H9 (cell line): ENCODE measurements at regions not wholly inside any gene's neighbourhood (a gene's known extent, or its start where the extent isn't known, plus 50 kb on each side); places are given as distances from the start of the nearest gene placed in this dataset.

Source experiments
- DNase-seq: peaks from one replicate; pipeline ENCODE4 v3.0.0-alpha.2; 2017
- H2AFZ ChIP-seq: one replicate; pipeline ENCODE4 v1.6.1; 2013; ENCODE audit warnings: mild to moderate bottlenecking, low read length, control low read depth, moderate library complexity
- H2AK5ac ChIP-seq: 2 replicates; pipeline ENCODE4 v1.6.1; 2013; ENCODE audit warnings: low read length, control low read depth, mixed read lengths; ENCODE audit not compliant: insufficient read length
- H2BK120ac ChIP-seq: one replicate; pipeline ENCODE4 v1.6.1; 2013; ENCODE audit warnings: low read depth, mild to moderate bottlenecking, low read length, control low read depth, inconsistent platforms; ENCODE audit not compliant: poor library complexity, severe bottlenecking
- H2BK12ac ChIP-seq: 2 replicates; pipeline ENCODE4 v1.6.1; 2013; ENCODE audit warnings: low read length, control low read depth, mixed read lengths, low read depth; ENCODE audit not compliant: insufficient read length
- H2BK15ac ChIP-seq: 2 replicates; pipeline ENCODE4 v1.6.1; 2013; ENCODE audit warnings: low read depth, low read length, control low read depth
- H2BK20ac ChIP-seq: one replicate; pipeline ENCODE4 v1.6.1; 2013; ENCODE audit warnings: low read depth, mild to moderate bottlenecking, low read length, control low read depth, inconsistent platforms; ENCODE audit not compliant: poor library complexity, severe bottlenecking
- H2BK5ac ChIP-seq: 2 replicates; pipeline ENCODE4 v1.6.1; 2013; ENCODE audit warnings: low read length, control low read depth, mixed read lengths; ENCODE audit not compliant: insufficient read length
- H3K14ac ChIP-seq: 2 replicates; pipeline ENCODE4 v1.6.1; 2013; ENCODE audit warnings: low read length, control low read depth; ENCODE audit not compliant: insufficient read depth
- H3K18ac ChIP-seq: 2 replicates; pipeline ENCODE4 v1.6.1; 2013; ENCODE audit warnings: low read depth, mild to moderate bottlenecking, mixed read lengths, low read length, control low read depth; ENCODE audit not compliant: insufficient read length
- H3K23ac ChIP-seq: 2 replicates; pipeline ENCODE4 v1.6.1; 2013; ENCODE audit warnings: low read length, control low read depth, mixed read lengths, low read depth; ENCODE audit not compliant: insufficient read length
- H3K23me2 ChIP-seq: 2 replicates; pipeline ENCODE4 v1.6.1; 2013; ENCODE audit warnings: low read depth, mild to moderate bottlenecking, mixed read lengths, low read length, control low read depth; ENCODE audit not compliant: insufficient read length, poor library complexity, severe bottlenecking
- H3K27ac ChIP-seq: 2 replicates; pipeline ENCODE4 v1.5.1; 2013; ENCODE audit warnings: low read length, control low read depth, mixed read lengths, low read depth; ENCODE audit not compliant: insufficient read length
- H3K27me3 ChIP-seq: 2 replicates; pipeline ENCODE4 v1.6.1; 2013; ENCODE audit warnings: low read length, control low read depth, inconsistent platforms; ENCODE audit not compliant: insufficient read depth
- H3K4ac ChIP-seq: 2 replicates; pipeline ENCODE4 v1.6.1; 2013; ENCODE audit warnings: low read depth, mild to moderate bottlenecking, control low read depth, inconsistent platforms, low read length, moderate library complexity
- H3K4me1 ChIP-seq: 2 replicates; pipeline ENCODE4 v1.6.1; 2013; ENCODE audit warnings: low read length, control low read depth, inconsistent platforms; ENCODE audit not compliant: insufficient read depth
- H3K4me2 ChIP-seq: 2 replicates; pipeline ENCODE4 v1.6.1; 2013; ENCODE audit warnings: low read length, control low read depth, mixed read lengths; ENCODE audit not compliant: insufficient read length, insufficient read depth
- H3K56ac ChIP-seq: 2 replicates; pipeline ENCODE4 v1.6.1; 2013; ENCODE audit warnings: low read depth, mild to moderate bottlenecking, mixed read lengths, low read length, control low read depth; ENCODE audit not compliant: insufficient read length
- H3K79me1 ChIP-seq: 2 replicates; pipeline ENCODE4 v1.6.1; 2013; ENCODE audit warnings: low read depth, mild to moderate bottlenecking, moderate library complexity, low read length, control low read depth, inconsistent platforms; ENCODE audit not compliant: insufficient read depth, poor library complexity, severe bottlenecking
- H3K79me2 ChIP-seq: 2 replicates; pipeline ENCODE4 v1.6.1; 2013; ENCODE audit warnings: low read length, control low read depth, inconsistent platforms; ENCODE audit not compliant: insufficient read depth
- H3K9ac ChIP-seq: 2 replicates; pipeline ENCODE4 v1.6.1; 2013; ENCODE audit warnings: low read length, control low read depth, mixed read lengths; ENCODE audit not compliant: insufficient read length; ENCODE audit errors: extremely low read depth
- H3K9me3 ChIP-seq: one replicate; pipeline ENCODE4 v1.6.1; 2013; ENCODE audit warnings: low read depth, low read length, inconsistent platforms; ENCODE audit not compliant: control insufficient read depth
- H3T11ph ChIP-seq: one replicate; pipeline ENCODE4 v1.6.1; 2013; ENCODE audit warnings: mild to moderate bottlenecking, low read length, control low read depth, inconsistent platforms
- H4K20me1 ChIP-seq: one replicate; pipeline ENCODE4 v1.6.1; 2013; ENCODE audit not compliant: control insufficient read depth, insufficient read length, insufficient read depth
- H4K5ac ChIP-seq: 2 replicates; pipeline ENCODE4 v1.6.1; 2013; ENCODE audit warnings: low read depth, mild to moderate bottlenecking, mixed read lengths, low read length, control low read depth; ENCODE audit not compliant: insufficient read length
- H4K8ac ChIP-seq: replicated peaks from 2 replicates; pipeline ENCODE4 v1.6.1; 2013; ENCODE audit warnings: low read length, control low read depth, mixed read lengths, low read depth; ENCODE audit not compliant: insufficient read length
- H4K91ac ChIP-seq: 2 replicates; pipeline ENCODE4 v1.6.1; 2013; ENCODE audit warnings: low read depth, mild to moderate bottlenecking, moderate library complexity, mixed read lengths, low read length, control low read depth; ENCODE audit not compliant: insufficient read length
- H3K27ac Mint-ChIP-seq, 3 experiments: 2 replicates in 2 of 3; 3 replicates in 1 of 3; pipeline ENCODE4 v1.8.0; 2020 to 2021; ENCODE audit warnings: mixed read lengths in 3 of 3, mild to moderate bottlenecking in 1 of 3, moderate library complexity in 1 of 3
- H3K27me3 Mint-ChIP-seq: 2 replicates; pipeline ENCODE4 v1.8.0; 2021; ENCODE audit warnings: low read depth, mild to moderate bottlenecking, moderate library complexity, mixed read lengths
- H3K36me3 Mint-ChIP-seq, 3 experiments: 2 replicates in 2 of 3; 3 replicates in 1 of 3; pipeline ENCODE4 v1.8.0; 2020 to 2021; ENCODE audit warnings: low read depth in 3 of 3, mixed read lengths in 3 of 3; ENCODE audit not compliant: insufficient read depth in 1 of 3
- H3K4me1 Mint-ChIP-seq, 2 experiments: 2 replicates each; pipeline ENCODE4 v1.8.0; 2020; ENCODE audit warnings: mixed read lengths in 2 of 2
- H3K4me3 Mint-ChIP-seq, 2 experiments: 2 replicates in 1 of 2; 3 replicates in 1 of 2; pipeline ENCODE4 v1.8.0; 2020 to 2021; ENCODE audit warnings: mild to moderate bottlenecking in 2 of 2, mixed read lengths in 2 of 2, moderate library complexity in 1 of 2
- H3K9me3 Mint-ChIP-seq, 2 experiments: 2 replicates in 1 of 2; 3 replicates in 1 of 2; pipeline ENCODE4 v1.8.0; 2020; ENCODE audit warnings: mild to moderate bottlenecking in 2 of 2, mixed read lengths in 2 of 2, moderate library complexity in 1 of 2
- CTCF ChIP-seq: fragments of 200-600 bp; sonication (generic); conservative IDR thresholded peaks from 3 replicates; pipeline ENCODE4 v1.8.0; 2021; ENCODE audit warnings: antibody characterized with exemption, mild to moderate bottlenecking
- WGBS: extraction: QIAGEN DNeasy Blood & Tissue Kit; methylation state at CpG from one replicate; pipeline ENCODE4 v1.1.7; 2013; ENCODE audit warnings: missing lambda C conversion rate, low lambda C conversion rate, mixed read lengths; ENCODE audit not compliant: insufficient read length; ENCODE audit errors: extremely low coverage; 5-methylcytosine and 5-hydroxymethylcytosine counted together

DNA sequence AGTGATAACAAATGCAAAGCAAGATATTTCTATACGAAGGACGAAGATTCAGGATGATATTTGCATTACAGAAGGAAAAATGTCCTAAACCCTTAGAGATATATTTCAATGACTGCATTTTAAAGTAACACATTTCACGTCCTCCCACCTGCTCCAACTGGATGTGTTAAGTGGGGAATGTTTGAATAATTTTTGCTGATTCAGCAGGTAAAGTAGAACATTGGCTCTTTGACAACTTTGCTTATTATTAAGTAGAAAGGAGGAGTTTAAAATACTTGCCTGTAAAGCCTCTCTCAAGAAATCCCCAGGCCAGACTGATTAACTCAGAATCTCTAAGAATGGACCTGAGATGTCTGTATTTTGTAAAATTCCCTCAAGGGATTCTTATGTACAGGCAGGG is 1165.2 kb upstream of the PRKX start:
- no CpG with 5 or more reads among the region's 3 CpGs for WGBS
- Histone ChIP-seq H3K14ac (no peak overlapping the region), H3T11ph (no peak overlapping the region), H3K27me3 (no peaks in the 10 kb centered on the region), H2AFZ (no peak overlapping the region), H3K79me1 (no peaks in the 10 kb centered on the region), H3K9me3 (no peaks in the 10 kb centered on the region), H2BK5ac (no peak overlapping the region), H4K5ac (no peak overlapping the region), H3K4ac (no peak overlapping the region), H3K27ac (no peak overlapping the region), H3K23me2 (no peaks in the 10 kb centered on the region), H3K9ac (no peak overlapping the region), H4K8ac (no peak overlapping the region), H3K18ac (no peak overlapping the region), H2BK20ac (no peak overlapping the region), H3K79me2 (no peaks in the 10 kb centered on the region), H2AK5ac (no peak overlapping the region), H3K4me1 (no peaks in the 10 kb centered on the region), H2BK12ac (no peak overlapping the region), H3K23ac (no peak overlapping the region), H3K4me2 (no peak overlapping the region), H4K20me1 (no peaks in the 10 kb centered on the region), H2BK15ac (no peak overlapping the region), H2BK120ac (no peak overlapping the region), H4K91ac (no peak overlapping the region), H3K56ac (no peak overlapping the region)
- Mint-ChIP-seq H3K4me3 (no peak overlapping the region), H3K9me3 (peaks cover 3 to 9% of the 10 kb centered on the region in 2 experiments; a peak in 4 of 5 replicates), H3K27me3 (no peaks in the 10 kb centered on the region; the same call in 1 of the 2 replicates), H3K4me1 (no peaks in the 10 kb centered on the region; a peak in 1 of 4 replicates), H3K36me3 (peaks cover 0 to 9% (median 6%) of the 10 kb centered on the region in 3 experiments; a peak in 4 of 7 replicates), H3K27ac (no peak overlapping the region)
- no peak for DNase-seq
- no peak for TF ChIP-seq CTCF
